GM19438 (cell line): ENCODE measurements at regions not wholly inside any gene's neighbourhood (a gene's known extent, or its start where the extent isn't known, plus 50 kb on each side); places are given as distances from the start of the nearest gene placed in this dataset.
"Not testable (repeated sequence)": the region's sequence is repeated elsewhere in the genome, so short reads cannot be mapped to it uniquely, and the experiment has no call there.

ENCODE experiments used
- ATAC-seq: cut with Tn5 transposase; IDR thresholded peaks from one replicate; pipeline ENCODE4 v1.9.1; 2021; ENCODE audit warnings: low read depth; ENCODE audit not compliant: unreplicated experiment

DNA sequence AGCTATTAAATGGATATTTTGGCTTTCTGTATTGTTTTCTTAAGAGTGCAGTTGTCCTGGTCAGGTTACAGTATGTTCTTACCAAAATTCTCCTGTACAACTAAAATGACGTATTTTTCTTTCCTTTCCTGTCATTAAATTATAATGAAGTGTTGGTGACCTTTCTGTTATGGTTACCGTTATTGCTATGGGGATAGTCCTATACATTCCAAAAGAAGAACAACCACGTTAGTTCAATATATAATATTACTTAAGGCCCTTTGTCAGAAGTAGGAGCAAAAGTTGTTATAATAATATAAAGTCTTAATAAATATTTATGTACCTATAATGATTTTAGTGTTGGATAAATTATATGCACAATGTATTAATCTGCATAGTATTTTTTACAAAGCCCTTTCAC is 82.4 kb upstream of the NREP start:
- no peak for ATAC-seq

DNA sequence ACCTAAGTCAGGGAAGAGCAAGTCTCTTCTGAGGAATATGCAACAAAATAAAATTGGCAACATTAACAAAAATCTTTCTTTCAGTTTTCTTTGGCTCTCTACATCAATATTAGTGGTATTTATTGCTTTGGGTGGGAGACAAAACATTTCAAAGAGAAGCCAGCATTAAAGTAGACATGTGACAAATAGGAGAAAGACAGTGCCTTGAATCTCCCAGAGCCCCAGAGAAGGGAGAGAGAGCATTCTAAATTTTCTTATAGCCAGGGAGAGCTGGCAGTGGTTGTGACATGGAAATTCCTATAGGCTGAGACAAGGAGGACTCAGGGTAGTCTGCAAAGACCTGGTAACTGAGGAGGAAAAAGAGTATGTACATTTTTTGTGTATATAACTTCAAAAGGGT is 79.4 kb upstream of the NREP start:
- ATAC-seq: no peak

DNA sequence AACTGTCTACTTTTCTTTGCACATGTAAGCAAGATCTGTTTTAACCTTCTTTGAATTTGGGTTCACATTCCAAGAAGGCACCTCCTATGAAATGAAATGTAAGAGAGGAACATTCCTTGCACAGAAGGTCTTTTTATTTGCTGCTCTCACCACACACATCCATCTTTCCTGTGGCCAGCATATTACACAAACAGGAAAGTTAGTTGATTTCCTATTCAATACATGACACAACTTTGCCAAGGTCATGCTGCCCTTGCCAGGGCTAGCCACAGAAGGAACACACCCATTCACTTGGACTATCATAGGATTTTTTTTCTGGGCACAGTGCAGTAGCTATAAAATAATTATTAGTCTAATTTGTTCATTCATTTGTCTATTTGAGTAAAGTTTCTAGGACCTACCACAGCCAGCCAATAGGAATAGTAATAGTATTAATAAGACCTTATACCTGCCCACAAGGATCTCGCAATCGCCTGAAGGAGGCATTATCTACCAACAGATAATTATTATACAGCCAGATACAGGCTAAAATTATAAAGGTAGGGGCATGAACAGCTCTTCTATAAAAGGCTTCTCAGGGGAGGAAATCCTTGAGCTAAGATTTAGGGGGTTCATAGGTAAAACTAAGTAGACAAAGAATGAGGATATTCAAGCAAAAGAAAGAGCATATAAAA is 78.1 kb upstream of the NREP start:
- no peak for ATAC-seq

DNA sequence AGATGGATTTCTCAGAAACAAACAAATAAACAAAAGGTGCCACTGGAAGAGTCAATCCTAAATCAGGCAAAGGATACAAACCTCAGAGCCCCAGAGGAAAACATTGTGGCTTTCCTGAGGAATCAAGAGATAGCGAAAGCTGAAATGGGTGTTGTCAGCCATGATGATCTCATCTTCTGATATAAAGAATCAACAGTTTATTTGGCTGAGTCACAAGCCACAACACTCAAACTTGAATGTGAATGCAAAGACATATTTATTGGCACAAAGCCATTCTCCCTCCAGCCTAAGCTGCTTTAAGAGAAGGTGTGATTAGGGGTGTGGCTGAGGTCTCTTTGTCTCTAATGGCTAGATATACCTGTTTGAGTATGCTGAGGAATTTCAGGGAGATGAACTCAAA is 73.3 kb upstream of the NREP start:
- no peak for ATAC-seq

DNA sequence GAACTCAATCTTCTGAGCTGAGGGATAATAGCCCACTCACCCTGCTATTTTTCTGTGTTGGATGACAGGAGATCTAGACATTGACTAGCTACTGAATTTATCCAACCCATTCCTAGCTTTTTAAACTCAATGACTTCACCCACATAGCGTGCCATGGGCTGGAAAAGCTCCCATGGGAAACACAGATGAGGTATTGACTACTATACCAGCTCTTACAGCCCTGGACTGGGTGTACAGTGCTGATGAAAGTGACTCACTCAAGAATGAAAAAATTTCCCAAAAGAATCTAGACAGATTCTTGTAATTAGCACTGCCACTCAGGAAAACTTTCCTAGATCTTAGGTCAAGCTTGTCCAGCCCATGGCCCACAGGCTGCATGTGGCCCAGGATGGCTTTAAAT is 72.7 kb upstream of the NREP start:
- ATAC-seq: no peak

DNA sequence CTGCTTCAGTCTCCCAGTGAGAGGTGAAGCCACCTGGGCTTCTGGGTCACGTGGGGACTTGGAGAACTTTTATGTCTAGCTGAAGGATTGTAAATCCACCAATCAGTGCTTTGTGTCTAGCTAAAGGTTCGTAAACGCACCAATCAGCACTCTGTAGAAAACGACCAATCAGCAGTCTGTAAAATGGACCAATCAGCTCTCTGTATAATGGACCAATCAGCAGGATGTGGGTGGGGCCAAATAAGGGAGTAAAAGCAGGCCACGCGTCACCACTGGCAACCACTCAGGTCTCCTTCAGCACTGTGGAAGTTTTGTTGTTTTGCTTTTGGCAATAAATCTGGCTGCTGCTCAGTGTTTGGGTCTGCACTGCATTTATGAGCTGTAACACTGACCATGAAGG is 69.1 kb upstream of the NREP start:
- ATAC-seq: no peak

DNA sequence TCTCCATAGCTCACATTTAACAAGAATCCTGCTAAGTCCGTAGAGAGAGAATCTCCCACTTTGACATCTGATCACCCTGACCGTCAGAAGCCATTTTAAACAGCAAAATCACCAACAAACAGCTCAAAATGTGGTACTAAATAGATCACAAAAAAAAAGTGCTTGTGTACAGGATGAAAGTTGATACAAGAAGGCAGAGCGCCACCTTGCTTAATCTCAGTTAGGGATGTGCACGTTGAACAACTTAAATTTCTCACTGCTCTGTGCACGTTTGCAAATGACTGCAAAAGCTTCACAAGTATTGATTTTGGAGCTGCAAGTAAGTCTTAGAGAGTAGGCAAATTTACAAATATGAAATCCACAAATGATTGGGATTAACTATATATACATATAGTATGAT is 63.1 kb upstream of the NREP start:
- ATAC-seq: no peak

DNA sequence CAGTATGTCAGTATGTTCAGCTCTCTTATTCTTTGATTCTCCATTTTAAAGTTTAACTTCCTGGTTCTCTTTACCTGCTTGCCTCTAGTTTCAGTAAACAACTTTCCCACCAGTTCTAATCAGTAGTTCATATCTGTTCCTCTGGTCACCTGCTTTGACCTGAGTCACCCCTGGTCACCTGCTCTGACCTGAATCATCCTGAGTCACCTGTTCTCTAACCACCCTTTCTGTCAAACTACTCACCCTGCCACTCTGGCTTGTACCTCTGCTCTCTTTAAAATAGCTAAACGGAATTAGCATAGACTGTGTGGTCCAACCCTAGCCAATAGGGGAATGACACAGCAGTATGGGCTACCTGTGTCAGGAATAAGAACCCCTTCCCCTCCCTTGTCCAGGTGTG is 62.0 kb upstream of the NREP start:
- ATAC-seq: not testable (repeated sequence)

DNA sequence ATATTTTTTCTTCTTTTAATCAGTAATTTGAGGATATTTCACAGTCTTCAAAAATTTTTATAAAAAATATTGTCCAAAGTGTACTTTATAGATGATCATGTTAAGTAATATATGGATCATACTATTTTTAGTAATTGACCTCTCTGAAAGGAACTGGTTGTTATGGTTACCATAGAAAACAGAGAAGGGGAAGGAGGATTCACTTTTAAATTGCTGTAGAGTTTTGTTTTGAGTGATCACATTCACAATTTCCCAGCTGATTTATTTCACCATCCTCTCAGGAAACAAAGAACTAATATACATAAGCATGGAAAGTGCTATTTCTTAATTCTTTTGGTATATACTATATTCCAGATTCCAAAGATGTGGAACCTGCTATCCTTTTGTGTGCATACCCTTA is 56.5 kb upstream of the NREP start:
- ATAC-seq: no peak

DNA sequence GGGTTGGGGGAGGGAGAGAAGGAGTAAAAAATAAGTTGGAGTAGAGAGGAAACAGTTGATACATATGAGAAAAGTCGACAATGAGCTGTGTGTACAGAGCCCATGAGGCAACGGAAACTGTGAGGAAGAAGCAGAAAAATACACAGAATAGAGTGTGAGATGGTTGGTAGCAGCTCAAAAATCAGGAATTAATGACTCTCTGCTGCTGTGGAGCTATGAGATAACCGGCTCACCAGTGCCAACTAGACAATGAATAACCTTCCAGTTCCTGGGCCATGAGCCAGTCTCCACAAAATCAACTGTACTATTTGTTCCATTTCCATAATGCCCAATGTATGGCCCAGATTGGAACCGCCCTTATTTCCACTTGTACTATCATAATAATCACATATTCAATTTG is 53.1 kb upstream of the NREP start:
- no peak for ATAC-seq
